H1 (cell line): ENCODE measurements at regions not wholly inside any gene's neighbourhood (a gene's known extent, or its start where the extent isn't known, plus 50 kb on each side); places are given as distances from the start of the nearest gene placed in this dataset.

Experiments used
- CTCF ChIA-PET: fragments of 300-600 bp; sonication (Branson Sonifier 250); formaldehyde crosslinking; loops from one replicate; lab custom pipeline; 2021; ENCODE audit not compliant: partially characterized antibody; lab: Charles Lee
- POLR2A ChIA-PET: fragments of 300-600 bp; sonication (Branson Sonifier 250); formaldehyde crosslinking; loops from one replicate; lab custom pipeline; 2021; ENCODE audit warnings: inconsistent platforms; ENCODE audit not compliant: partially characterized antibody; lab: Charles Lee
- DNase-seq, 2 experiments: peaks; one replicate each; pipeline versions ENCODE4 v3.0.0 to v3.0.0-alpha.2; 2010 to 2022; ENCODE audit warnings: low spot score in 2 of 2, low read depth in 1 of 2, mixed read lengths in 1 of 2
- FAIRE-seq: peaks from 2 replicates; lab custom pipeline; 2011; peaks lifted over from hg19 to GRCh38; lab: Jason Lieb, UNC
- H2AFZ ChIP-seq: 2 replicates; pipeline ENCODE4 v1.8.1; 2012; ENCODE audit warnings: low read length, inconsistent platforms
- H2AK5ac ChIP-seq: 2 replicates; pipeline ENCODE4 v1.6.1; 2013; ENCODE audit warnings: low read depth, low read length
- H2BK120ac ChIP-seq: replicated peaks from 2 replicates; pipeline ENCODE3; 2013; ENCODE audit warnings: low read depth, low read length, inconsistent platforms
- H2BK12ac ChIP-seq: 2 replicates; pipeline ENCODE4 v1.6.1; 2013; ENCODE audit warnings: low read depth, low read length
- H2BK15ac ChIP-seq: 2 replicates; pipeline ENCODE4 v1.6.1; 2013; ENCODE audit warnings: low read length
- H2BK20ac ChIP-seq: 2 replicates; pipeline ENCODE4 v1.6.1; 2013; ENCODE audit warnings: low read length
- H2BK5ac ChIP-seq: 2 replicates; pipeline ENCODE4 v1.6.1; 2013; ENCODE audit warnings: low read depth, low read length
- H3K14ac ChIP-seq: 2 replicates; pipeline ENCODE4 v1.6.1; 2013; ENCODE audit warnings: inconsistent platforms; ENCODE audit not compliant: insufficient read length
- H3K18ac ChIP-seq: 2 replicates; pipeline ENCODE4 v1.6.1; 2013; ENCODE audit warnings: low read length; ENCODE audit errors: extremely low read depth
- H3K23ac ChIP-seq: 2 replicates; pipeline ENCODE4 v1.6.1; 2013; ENCODE audit warnings: inconsistent platforms; ENCODE audit not compliant: insufficient read length
- H3K23me2 ChIP-seq: 2 replicates; pipeline ENCODE4 v1.6.1; 2013; ENCODE audit warnings: low read depth, low read length
- H3K27ac ChIP-seq: 2 replicates; pipeline ENCODE4 v1.6.1; 2011; ENCODE audit warnings: low read depth, low read length, inconsistent platforms
- H3K27me3 ChIP-seq, 4 experiments: replicated peaks in 1 of 4; 1 replicate in 1 of 4; 2 replicates in 3 of 4; pipeline versions ENCODE4 v1.6.1 to v1.8.1; 2011 to 2013; ENCODE audit warnings: low read length in 3 of 4, mild to moderate bottlenecking in 3 of 4, inconsistent platforms in 2 of 4, mixed read lengths in 2 of 4, moderate library complexity in 1 of 4; ENCODE audit not compliant: control insufficient read depth in 3 of 4, insufficient read depth in 3 of 4; ENCODE audit errors: extremely low read depth in 1 of 4
- H3K36me3 ChIP-seq, 4 experiments: 2 replicates each; pipeline versions ENCODE4 v1.6.1 to v1.8.1; 2011 to 2013; ENCODE audit warnings: mild to moderate bottlenecking in 4 of 4, low read length in 3 of 4, moderate library complexity in 2 of 4, control low read depth in 1 of 4, inconsistent platforms in 1 of 4; ENCODE audit not compliant: insufficient read depth in 4 of 4, control insufficient read depth in 2 of 4
- H3K4ac ChIP-seq: replicated peaks from 2 replicates; pipeline ENCODE3; 2013; ENCODE audit warnings: low read length, low read depth, mixed read lengths, inconsistent platforms; ENCODE audit not compliant: insufficient read length
- H3K4me1 ChIP-seq, 4 experiments: replicated peaks in 1 of 4; 1 replicate in 1 of 4; 2 replicates in 3 of 4; pipeline versions ENCODE4 v1.6.1 to v1.8.1; 2011 to 2013; ENCODE audit warnings: low read length in 3 of 4, inconsistent platforms in 2 of 4, mixed read lengths in 1 of 4; ENCODE audit not compliant: insufficient read depth in 4 of 4, control insufficient read depth in 3 of 4
- H3K4me2 ChIP-seq, 2 experiments: 2 replicates each; pipeline versions ENCODE4 v1.6.1 to v1.8.1; 2011 to 2013; ENCODE audit warnings: low read depth in 2 of 2, low read length in 2 of 2, control low read depth in 1 of 2, inconsistent platforms in 1 of 2, mild to moderate bottlenecking in 1 of 2; ENCODE audit not compliant: insufficient read depth in 1 of 2
- H3K4me3 ChIP-seq, 4 experiments: fragments of 200-600, 300-600 bp in 1 of 4; sonication (generic), shearing (Covaris generic), sonication (Bioruptor Twin) in 1 of 4; 2 replicates each; pipeline versions ENCODE4 v1.5.1 to v1.8.1; 2011 to 2016; ENCODE audit warnings: low read length in 4 of 4, low read depth in 3 of 4, control low read depth in 2 of 4, inconsistent platforms in 2 of 4, mild to moderate bottlenecking in 2 of 4, mixed read lengths in 1 of 4, moderate library complexity in 1 of 4; ENCODE audit not compliant: insufficient read depth in 2 of 4; ENCODE audit errors: extremely low read depth in 1 of 4
- H3K56ac ChIP-seq: replicated peaks from 2 replicates; pipeline ENCODE3; 2013; ENCODE audit warnings: low read depth, mild to moderate bottlenecking, mixed read lengths, low read length, inconsistent platforms; ENCODE audit not compliant: insufficient read length
- H3K79me1 ChIP-seq: 2 replicates; pipeline ENCODE4 v1.6.1; 2013; ENCODE audit warnings: low read depth, low read length, control low read depth
- H3K79me2 ChIP-seq, 2 experiments: 2 replicates each; pipeline versions ENCODE4 v1.6.1 to v1.8.1; 2012 to 2013; ENCODE audit warnings: low read length in 2 of 2, mild to moderate bottlenecking in 2 of 2, inconsistent platforms in 1 of 2; ENCODE audit not compliant: insufficient read depth in 2 of 2, control insufficient read depth in 1 of 2
- H3K9ac ChIP-seq, 4 experiments: replicated peaks in 1 of 4; 1 replicate in 1 of 4; 2 replicates in 3 of 4; pipeline versions ENCODE4 v1.6.1 to v1.8.1; 2011 to 2013; ENCODE audit warnings: low read depth in 3 of 4, low read length in 3 of 4, control low read depth in 2 of 4, mild to moderate bottlenecking in 2 of 4, moderate library complexity in 2 of 4, inconsistent platforms in 1 of 4; ENCODE audit errors: extremely low read depth in 1 of 4
- H3K9me3 ChIP-seq, 2 experiments: 2 replicates each; pipeline versions ENCODE4 v1.6.1 to v1.8.1; 2012 to 2013; ENCODE audit warnings: mild to moderate bottlenecking in 2 of 2, moderate library complexity in 2 of 2, control low read depth in 1 of 2, inconsistent platforms in 1 of 2, low read depth in 1 of 2, low read length in 1 of 2, mixed read lengths in 1 of 2; ENCODE audit not compliant: insufficient read depth in 2 of 2
- H4K20me1 ChIP-seq, 2 experiments: replicated peaks in 1 of 2; 2 replicates each; pipeline versions ENCODE3 to v1.8.1; 2011 to 2013; ENCODE audit warnings: inconsistent platforms in 2 of 2, low read length in 2 of 2, mild to moderate bottlenecking in 1 of 2; ENCODE audit not compliant: insufficient read depth in 2 of 2, control insufficient read depth in 1 of 2
- H4K5ac ChIP-seq: 2 replicates; pipeline ENCODE4 v1.6.1; 2013; ENCODE audit warnings: low read length, low read depth, mixed read lengths, inconsistent platforms; ENCODE audit not compliant: insufficient read length
- H4K8ac ChIP-seq: 2 replicates; pipeline ENCODE4 v1.8.0; 2013; ENCODE audit warnings: mild to moderate bottlenecking, moderate library complexity, low read length, inconsistent platforms; ENCODE audit not compliant: insufficient read depth; ENCODE audit errors: extremely low read depth
- H4K91ac ChIP-seq: replicated peaks from 2 replicates; pipeline ENCODE3; 2013; ENCODE audit warnings: low read length, mixed read lengths, inconsistent platforms; ENCODE audit not compliant: insufficient read length
- CBX8 ChIP-seq: fragments of 300-800, 300-1000 bp; sonication (generic); IDR thresholded peaks from 2 replicates; pipeline ENCODE4 v1.7.1; 2016; ENCODE audit warnings: low read depth, low read length, borderline replicate concordance
- CEBPB ChIP-seq: IDR thresholded peaks from 2 replicates; pipeline ENCODE4 v1.6.1; 2012; ENCODE audit warnings: low read depth, low read length
- GTF2F1 ChIP-seq: IDR thresholded peaks from 2 replicates; pipeline ENCODE4 v1.6.1; 2012; ENCODE audit warnings: low read depth, low read length, improper control_type of control experiment, borderline replicate concordance
- JUN ChIP-seq: IDR thresholded peaks from 2 replicates; pipeline ENCODE4 v1.6.1; 2011; ENCODE audit warnings: low read depth, mild to moderate bottlenecking, improper control_type of control experiment, low read length
- MAFK ChIP-seq: IDR thresholded peaks from 2 replicates; pipeline ENCODE4 v1.6.1; 2012; ENCODE audit warnings: low read depth, mild to moderate bottlenecking, improper control_type of control experiment, low read length
- PHF8 ChIP-seq: fragments of 200-600 bp; sonication (generic); conservative IDR thresholded peaks from 2 replicates; pipeline ENCODE4 v1.7.1; 2012; ENCODE audit warnings: low read depth, mild to moderate bottlenecking, inconsistent platforms, low read length, moderate library complexity
- POLR2AphosphoS5 ChIP-seq: IDR thresholded peaks from 2 replicates; pipeline ENCODE4 v1.6.1; 2011; ENCODE audit warnings: low read depth, low read length
- SIRT6 ChIP-seq: IDR thresholded peaks from one replicate; pipeline ENCODE4 v1.7.1; 2012; ENCODE audit warnings: low read length, inconsistent platforms
- SIX5 ChIP-seq: IDR thresholded peaks from 2 replicates; pipeline ENCODE4 v1.6.1; 2011; ENCODE audit warnings: mild to moderate bottlenecking, low read depth, low read length
- ZNF274 ChIP-seq: IDR thresholded peaks from 2 replicates; pipeline ENCODE4 v1.7.0; 2012; ENCODE audit warnings: low read length, borderline replicate concordance; ENCODE audit errors: extremely low read depth
- WGBS, 2 experiments: shearing (Covaris generic) in 1 of 2; methylation state at CpG; one replicate each; pipeline versions ENCODE4 v1.1.6 to v1.1.7; 2013 to 2015; ENCODE audit warnings: low lambda C conversion rate in 2 of 2, mixed read lengths in 2 of 2, inconsistent platforms in 1 of 2, low coverage in 1 of 2, missing lambda C conversion rate in 1 of 2; ENCODE audit not compliant: insufficient replicate concordance in 2 of 2, insufficient coverage in 1 of 2, insufficient read length in 1 of 2; ENCODE audit errors: extremely low coverage in 1 of 2, missing lambda C conversion rate in 1 of 2; 5-methylcytosine and 5-hydroxymethylcytosine counted together

DNA sequence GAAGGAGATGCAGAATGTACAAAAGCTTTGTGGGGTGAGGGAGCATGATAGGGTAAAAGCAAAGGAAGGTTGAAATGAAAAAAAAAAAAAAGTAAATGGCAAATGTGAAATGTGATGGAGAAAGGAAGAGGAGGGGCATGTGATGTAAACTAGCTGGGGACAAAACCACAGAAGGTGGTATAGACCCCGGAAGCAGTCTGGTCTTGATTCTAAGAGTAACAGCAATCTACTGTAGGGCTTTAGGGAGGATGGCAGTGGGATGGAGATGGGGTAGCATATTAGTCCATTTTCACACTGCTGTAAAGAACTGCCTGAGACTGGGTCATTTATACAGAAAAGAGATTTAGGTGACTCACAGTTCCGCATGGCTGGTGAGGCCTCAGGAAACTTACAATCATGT is 362.0 kb downstream of the SOCS6 start:
- Histone ChIP-seq H3K18ac (no peak overlapping the region), H2BK120ac (no peak overlapping the region), H3K27me3 (no peaks in the 10 kb centered on the region), H2BK20ac (no peak overlapping the region), H3K79me2 (no peaks in the 10 kb centered on the region), H3K56ac (no peak overlapping the region), H3K4me3 (no peak overlapping the region), H3K36me3 (no peaks in the 10 kb centered on the region), H3K4ac (no peak overlapping the region), H3K27ac (no peak overlapping the region), H2BK5ac (no peak overlapping the region), H3K9ac (no peak overlapping the region), H2AFZ (no peak overlapping the region), H3K9me3 (peaks cover 49 to 58% of the 10 kb centered on the region in 2 experiments), H2AK5ac (no peak overlapping the region), H3K79me1 (no peaks in the 10 kb centered on the region), H3K4me1 (no peaks in the 10 kb centered on the region), H2BK15ac (no peak overlapping the region), H2BK12ac (no peak overlapping the region), H4K8ac (no peak overlapping the region), H3K14ac (no peak overlapping the region), H3K23me2 (no peaks in the 10 kb centered on the region), H4K5ac (no peak overlapping the region), H3K4me2 (no peak overlapping the region), H4K91ac (no peak overlapping the region), H4K20me1 (no peaks in the 10 kb centered on the region), H3K23ac (no peak overlapping the region)
- FAIRE-seq (no peak), DNase-seq (no peak)
- no peak for TF ChIP-seq JUN
- no peak for TF ChIP-seq SIRT6
- no peak for TF ChIP-seq SIX5
- TF ChIP-seq CEBPB = no peak
- no peak for TF ChIP-seq CBX8
- TF ChIP-seq MAFK = no peak
- TF ChIP-seq PHF8 = no peak
- no peak for TF ChIP-seq ZNF274
- no peak for TF ChIP-seq GTF2F1
- TF ChIP-seq POLR2AphosphoS5 = no peak
- CTCF ChIA-PET = no interaction called here
- 93% methylated on average over 2 of the region's 2 CpGs; no CpG with 5 or more reads in 1 of the 2 experiments for WGBS, 2 experiments
- POLR2A ChIA-PET = no interaction called here
